Stomach (tissue), 4 donors: ENCODE measurements at regions not wholly inside any gene's neighbourhood (a gene's known extent, or its start where the extent isn't known, plus 50 kb on each side); places are given as distances from the start of the nearest gene placed in this dataset.

Source experiments
- CTCF ChIP-seq, 7 experiments: fragments of 450-650 bp in 4 of 7; fragments of 200-600 bp in 3 of 7; sonication (generic) in 3 of 7; IDR thresholded peaks; one replicate each; pipeline ENCODE4 v1.5.1; 2016 to 2019; ENCODE audit warnings: antibody characterized with exemption in 7 of 7, control low read depth in 2 of 7, mild to moderate bottlenecking in 1 of 7
- EP300 ChIP-seq: sonication (generic); formaldehyde crosslinking; IDR thresholded peaks from one replicate; pipeline ENCODE4 v1.6.1; 2017; ENCODE audit warnings: antibody characterized with exemption
- POLR2A ChIP-seq, 4 donors: fragments of 450-650 bp; IDR thresholded peaks; one replicate each; pipeline ENCODE4 v1.6.1; 2016; ENCODE audit warnings: antibody characterized with exemption in 4 of 4, control low read depth in 2 of 4, mild to moderate bottlenecking in 1 of 4, moderate library complexity in 1 of 4

- TF ChIP-seq CTCF (IDR thresholded peaks at IDR 0.05) (no peak), POLR2A (IDR thresholded peaks at IDR 0.05) (no peak), EP300 (no peak)
These were observed 51.1 kb upstream of the CTTNBP2NL start for GRCh38 chr1:112344754-112345423.
